ENCODE measurements at regions not wholly inside any gene's neighbourhood (a gene's known extent, or its start where the extent isn't known, plus 50 kb on each side); places are given as distances from the start of the nearest gene placed in this dataset.
"Not testable (repeated sequence)": the region's sequence is repeated elsewhere in the genome, so short reads cannot be mapped to it uniquely, and the experiment has no call there.

DNA sequence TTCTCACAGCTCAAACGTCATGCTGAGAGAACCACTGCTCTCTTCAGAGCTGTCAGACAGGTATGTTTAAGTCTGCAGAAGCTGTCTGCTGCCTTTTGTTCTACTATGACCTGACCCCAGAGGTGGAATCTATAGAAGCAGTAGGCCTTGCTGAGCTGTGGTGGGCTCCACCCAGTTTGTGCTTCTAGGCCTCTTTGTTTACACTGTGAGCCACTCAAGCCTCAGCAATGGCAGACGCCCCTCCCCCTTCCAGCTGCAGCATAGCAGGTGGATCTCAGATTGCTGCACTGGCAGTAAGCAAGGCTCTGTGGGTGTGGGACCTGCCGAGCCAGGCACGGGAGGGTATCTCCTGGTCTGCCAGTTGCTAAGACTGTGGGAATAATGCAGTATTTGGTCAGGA lies 350.5 kb upstream of the EMCN start:
- not testable (repeated sequence) for H3K36me3 ChIP-seq (ENCODE audit: control insufficient read depth in 5 of 5, insufficient read depth in 5 of 5, low read length in 5 of 5); H3K27me3 ChIP-seq (ENCODE audit: control insufficient read depth in 5 of 5, insufficient read depth in 4 of 5, low read length in 5 of 5); H3K27ac ChIP-seq (ENCODE audit: low read depth, low read length); H3K4me3 ChIP-seq (ENCODE audit: low read depth in 1 of 5, low read length in 5 of 5); H3K4me1 ChIP-seq (ENCODE audit: control insufficient read depth in 5 of 5, insufficient read depth in 5 of 5, low read length in 5 of 5); H3K9ac ChIP-seq (ENCODE audit: low read length in 5 of 5); H3K9me3 ChIP-seq (ENCODE audit: control insufficient read depth in 5 of 5, low read length in 5 of 5)

- H3K4me1 ChIP-seq (ENCODE audit: control insufficient read depth in 5 of 5, insufficient read depth in 5 of 5, low read length in 5 of 5), result no peaks in the 10 kb centered on the region
- peaks cover 0 to 4% (median 0%) of the 10 kb centered on the region in 5 donors for H3K9me3 ChIP-seq (ENCODE audit: control insufficient read depth in 5 of 5, low read length in 5 of 5)
- no peak overlapping the region for H3K9ac ChIP-seq (ENCODE audit: low read length in 5 of 5)
- no peaks in the 10 kb centered on the region for H3K27me3 ChIP-seq (ENCODE audit: control insufficient read depth in 5 of 5, insufficient read depth in 4 of 5, low read length in 5 of 5)
- H3K36me3 ChIP-seq (ENCODE audit: control insufficient read depth in 5 of 5, insufficient read depth in 5 of 5, low read length in 5 of 5), result no peaks in the 10 kb centered on the region
- H3K27ac ChIP-seq (ENCODE audit: low read depth, low read length), result no peak overlapping the region
- H3K4me3 ChIP-seq (ENCODE audit: low read depth in 1 of 5, low read length in 5 of 5), result no peak overlapping the region
Observed at GRCh38 chr4:100852326-100852725, 334.5 kb upstream of the EMCN start.

GRCh38 chr4:100849319-100849718 lies 331.5 kb upstream of the EMCN start:
- H3K4me3 ChIP-seq (ENCODE audit: low read depth in 1 of 5, low read length in 5 of 5), result no peak overlapping the region
- peaks cover 0 to 4% (median 0%) of the 10 kb centered on the region in 5 donors for H3K9me3 ChIP-seq (ENCODE audit: control insufficient read depth in 5 of 5, low read length in 5 of 5)
- no peaks in the 10 kb centered on the region for H3K4me1 ChIP-seq (ENCODE audit: control insufficient read depth in 5 of 5, insufficient read depth in 5 of 5, low read length in 5 of 5)
- no peak overlapping the region for H3K27ac ChIP-seq (ENCODE audit: low read depth, low read length)
- H3K27me3 ChIP-seq (ENCODE audit: control insufficient read depth in 5 of 5, insufficient read depth in 4 of 5, low read length in 5 of 5), result no peaks in the 10 kb centered on the region
- no peaks in the 10 kb centered on the region for H3K36me3 ChIP-seq (ENCODE audit: control insufficient read depth in 5 of 5, insufficient read depth in 5 of 5, low read length in 5 of 5)
- no peak overlapping the region for H3K9ac ChIP-seq (ENCODE audit: low read length in 5 of 5)

DNA sequence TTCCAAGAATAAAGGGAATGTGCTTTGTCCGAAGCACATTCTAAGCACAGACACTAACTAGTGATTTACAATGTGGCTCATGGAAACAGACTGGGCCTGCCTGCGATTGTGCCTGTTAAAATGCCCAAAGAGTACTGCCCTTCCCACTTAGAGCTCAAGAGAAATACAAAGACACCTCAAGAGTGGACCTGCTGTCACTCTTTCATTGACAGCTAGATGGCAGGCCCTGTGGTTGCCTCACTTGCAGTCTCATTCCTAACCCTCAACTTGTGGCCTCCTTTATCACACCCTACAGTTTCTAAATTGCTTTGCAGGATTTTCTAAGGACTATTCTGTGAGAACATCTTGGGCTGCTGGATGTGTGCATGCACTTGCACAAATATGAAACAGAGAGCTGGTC lies 331.0 kb upstream of the EMCN start:
- H3K9ac ChIP-seq (ENCODE audit: low read length in 5 of 5), result no peak overlapping the region
- H3K4me1 ChIP-seq (ENCODE audit: control insufficient read depth in 5 of 5, insufficient read depth in 5 of 5, low read length in 5 of 5), result no peaks in the 10 kb centered on the region
- H3K27ac ChIP-seq (ENCODE audit: low read depth, low read length), result no peak overlapping the region
- H3K36me3 ChIP-seq (ENCODE audit: control insufficient read depth in 5 of 5, insufficient read depth in 5 of 5, low read length in 5 of 5), result no peaks in the 10 kb centered on the region
- no peak overlapping the region for H3K4me3 ChIP-seq (ENCODE audit: low read depth in 1 of 5, low read length in 5 of 5)
- no peaks in the 10 kb centered on the region for H3K27me3 ChIP-seq (ENCODE audit: control insufficient read depth in 5 of 5, insufficient read depth in 4 of 5, low read length in 5 of 5)
- H3K9me3 ChIP-seq (ENCODE audit: control insufficient read depth in 5 of 5, low read length in 5 of 5), result peaks cover 0 to 4% (median 0%) of the 10 kb centered on the region in 5 donors

DNA sequence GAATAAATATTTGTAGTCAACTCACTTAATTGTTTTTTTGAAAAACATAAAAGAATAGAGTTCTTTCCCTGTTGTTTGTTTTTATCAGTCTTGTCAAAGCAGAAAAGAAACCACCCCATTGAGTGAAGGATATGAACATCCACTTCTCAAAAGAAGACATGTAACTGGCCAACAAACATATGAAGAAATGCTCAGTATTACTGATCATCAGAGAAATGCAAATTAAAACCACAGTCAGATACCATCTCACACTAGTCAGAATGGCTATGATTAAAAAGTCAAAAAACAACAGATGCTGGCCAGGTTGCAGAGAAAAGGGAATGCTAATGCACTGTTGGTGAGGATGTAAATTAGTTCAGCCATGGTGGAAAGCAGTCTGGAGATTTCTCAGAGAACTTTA lies 326.1 kb upstream of the EMCN start:
- no peaks in the 10 kb centered on the region for H3K9me3 ChIP-seq (ENCODE audit: control insufficient read depth in 5 of 5, low read length in 5 of 5)
- no peak overlapping the region for H3K4me3 ChIP-seq (ENCODE audit: low read depth in 1 of 5, low read length in 5 of 5)
- no peak overlapping the region for H3K27ac ChIP-seq (ENCODE audit: low read depth, low read length)
- no peak overlapping the region for H3K9ac ChIP-seq (ENCODE audit: low read length in 5 of 5)
- no peaks in the 10 kb centered on the region for H3K4me1 ChIP-seq (ENCODE audit: control insufficient read depth in 5 of 5, insufficient read depth in 5 of 5, low read length in 5 of 5)
- no peaks in the 10 kb centered on the region for H3K27me3 ChIP-seq (ENCODE audit: control insufficient read depth in 5 of 5, insufficient read depth in 4 of 5, low read length in 5 of 5)
- no peaks in the 10 kb centered on the region for H3K36me3 ChIP-seq (ENCODE audit: control insufficient read depth in 5 of 5, insufficient read depth in 5 of 5, low read length in 5 of 5)

GRCh38 chr4:100842856-100843255 lies 325.0 kb upstream of the EMCN start:
- no peaks in the 10 kb centered on the region for H3K4me1 ChIP-seq (ENCODE audit: control insufficient read depth in 5 of 5, insufficient read depth in 5 of 5, low read length in 5 of 5)
- no peak overlapping the region for H3K27ac ChIP-seq (ENCODE audit: low read depth, low read length)
- H3K27me3 ChIP-seq (ENCODE audit: control insufficient read depth in 5 of 5, insufficient read depth in 4 of 5, low read length in 5 of 5), result no peaks in the 10 kb centered on the region
- H3K36me3 ChIP-seq (ENCODE audit: control insufficient read depth in 5 of 5, insufficient read depth in 5 of 5, low read length in 5 of 5), result no peaks in the 10 kb centered on the region
- H3K4me3 ChIP-seq (ENCODE audit: low read depth in 1 of 5, low read length in 5 of 5), result no peak overlapping the region
- H3K9ac ChIP-seq (ENCODE audit: low read length in 5 of 5), result no peak overlapping the region
- no peaks in the 10 kb centered on the region for H3K9me3 ChIP-seq (ENCODE audit: control insufficient read depth in 5 of 5, low read length in 5 of 5)

DNA sequence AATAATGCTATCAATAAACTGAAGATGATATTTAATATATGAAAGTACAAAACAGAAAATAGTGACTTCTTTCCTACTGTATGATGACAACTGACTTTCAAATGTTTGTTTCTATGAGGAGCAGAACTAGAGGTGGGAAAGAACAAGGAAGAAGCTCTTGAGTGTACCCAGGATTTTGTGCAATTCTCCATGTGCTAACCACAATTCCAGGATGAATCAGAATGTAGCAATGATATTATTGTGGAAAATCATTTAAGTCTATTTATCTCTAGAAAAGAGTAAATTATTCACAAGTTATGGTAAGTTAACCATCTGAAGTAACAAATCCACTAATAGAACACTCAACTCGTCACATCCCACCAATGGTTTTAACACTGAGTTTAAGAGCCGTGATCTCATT lies 324.1 kb upstream of the EMCN start:
- no peak overlapping the region for H3K4me3 ChIP-seq (ENCODE audit: low read depth in 1 of 5, low read length in 5 of 5)
- H3K36me3 ChIP-seq (ENCODE audit: control insufficient read depth in 5 of 5, insufficient read depth in 5 of 5, low read length in 5 of 5), result no peaks in the 10 kb centered on the region
- no peaks in the 10 kb centered on the region for H3K27me3 ChIP-seq (ENCODE audit: control insufficient read depth in 5 of 5, insufficient read depth in 4 of 5, low read length in 5 of 5)
- no peak overlapping the region for H3K27ac ChIP-seq (ENCODE audit: low read depth, low read length)
- H3K4me1 ChIP-seq (ENCODE audit: control insufficient read depth in 5 of 5, insufficient read depth in 5 of 5, low read length in 5 of 5), result no peaks in the 10 kb centered on the region
- no peaks in the 10 kb centered on the region for H3K9me3 ChIP-seq (ENCODE audit: control insufficient read depth in 5 of 5, low read length in 5 of 5)
- H3K9ac ChIP-seq (ENCODE audit: low read length in 5 of 5), result no peak overlapping the region

GRCh38 chr4:100839712-100840111 lies 321.9 kb upstream of the EMCN start:
- Histone ChIP-seq H3K9me3 (ENCODE audit: control insufficient read depth in 5 of 5, low read length in 5 of 5) (no peaks in the 10 kb centered on the region), H3K9ac (ENCODE audit: low read length in 5 of 5) (no peak overlapping the region), H3K4me3 (ENCODE audit: low read depth in 1 of 5, low read length in 5 of 5) (no peak overlapping the region), H3K27ac (ENCODE audit: low read depth, low read length) (no peak overlapping the region), H3K36me3 (ENCODE audit: control insufficient read depth in 5 of 5, insufficient read depth in 5 of 5, low read length in 5 of 5) (no peaks in the 10 kb centered on the region), H3K4me1 (ENCODE audit: control insufficient read depth in 5 of 5, insufficient read depth in 5 of 5, low read length in 5 of 5) (no peaks in the 10 kb centered on the region), H3K27me3 (ENCODE audit: control insufficient read depth in 5 of 5, insufficient read depth in 4 of 5, low read length in 5 of 5) (no peaks in the 10 kb centered on the region)

DNA sequence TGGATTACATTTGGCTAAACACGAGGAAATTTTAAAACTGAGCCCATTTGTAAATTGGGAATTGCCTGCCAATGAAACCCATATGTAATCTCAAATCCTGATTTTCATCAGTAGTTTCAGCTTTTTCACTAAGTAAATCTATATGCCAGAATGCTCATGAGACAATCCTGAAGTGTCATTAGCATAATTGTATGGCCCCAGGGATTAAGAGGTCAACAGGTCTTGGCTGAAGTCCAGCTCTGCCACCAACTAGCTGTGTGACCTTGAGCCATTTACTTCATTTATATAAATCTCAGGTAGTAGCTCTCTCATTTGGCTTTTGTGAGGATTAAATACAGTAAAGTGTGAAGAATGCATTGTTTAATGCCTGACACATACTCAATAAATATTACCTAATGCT lies 320.5 kb upstream of the EMCN start:
- Histone ChIP-seq H3K9ac (ENCODE audit: low read length in 5 of 5) (no peak overlapping the region), H3K27ac (ENCODE audit: low read depth, low read length) (no peak overlapping the region)

GRCh38 chr4:100836929-100837328 lies 319.1 kb upstream of the EMCN start:
- H3K4me3 ChIP-seq (ENCODE audit: low read depth in 1 of 5, low read length in 5 of 5), result no peak overlapping the region
- no peaks in the 10 kb centered on the region for H3K27me3 ChIP-seq (ENCODE audit: control insufficient read depth in 5 of 5, insufficient read depth in 4 of 5, low read length in 5 of 5)
- no peaks in the 10 kb centered on the region for H3K9me3 ChIP-seq (ENCODE audit: control insufficient read depth in 5 of 5, low read length in 5 of 5)
- no peak overlapping the region for H3K27ac ChIP-seq (ENCODE audit: low read depth, low read length)
- no peak overlapping the region for H3K9ac ChIP-seq (ENCODE audit: low read length in 5 of 5)
- no peaks in the 10 kb centered on the region for H3K36me3 ChIP-seq (ENCODE audit: control insufficient read depth in 5 of 5, insufficient read depth in 5 of 5, low read length in 5 of 5)
- H3K4me1 ChIP-seq (ENCODE audit: control insufficient read depth in 5 of 5, insufficient read depth in 5 of 5, low read length in 5 of 5), result no peaks in the 10 kb centered on the region

More for the DNA sequence above, 320.5 kb upstream of the EMCN start:
- H3K27me3 ChIP-seq (ENCODE audit: control insufficient read depth in 5 of 5, insufficient read depth in 4 of 5, low read length in 5 of 5), result no peaks in the 10 kb centered on the region
- no peaks in the 10 kb centered on the region for H3K4me1 ChIP-seq (ENCODE audit: control insufficient read depth in 5 of 5, insufficient read depth in 5 of 5, low read length in 5 of 5)
- H3K9me3 ChIP-seq (ENCODE audit: control insufficient read depth in 5 of 5, low read length in 5 of 5), result no peaks in the 10 kb centered on the region
- H3K36me3 ChIP-seq (ENCODE audit: control insufficient read depth in 5 of 5, insufficient read depth in 5 of 5, low read length in 5 of 5), result no peaks in the 10 kb centered on the region
- no peak overlapping the region for H3K4me3 ChIP-seq (ENCODE audit: low read depth in 1 of 5, low read length in 5 of 5)

DNA sequence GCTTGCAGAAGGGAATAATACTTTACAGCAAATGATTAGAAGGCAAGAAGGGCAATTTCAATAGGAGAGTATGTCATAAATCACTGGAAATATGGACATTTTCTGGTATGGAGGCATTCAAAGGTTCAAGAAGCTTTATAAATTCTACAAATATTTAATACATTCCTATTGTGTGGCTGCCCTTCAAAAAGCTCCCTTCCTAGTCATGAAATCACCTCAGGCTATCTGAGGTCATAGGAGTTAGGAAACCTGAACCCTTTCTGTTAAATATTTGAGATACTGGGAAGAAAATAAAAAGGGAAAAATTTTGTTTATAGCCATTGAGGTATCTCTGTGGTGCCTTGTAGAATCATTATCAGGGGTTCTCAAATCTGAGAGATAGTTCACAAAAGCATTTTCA lies 316.8 kb upstream of the EMCN start:
- Histone ChIP-seq H3K4me1 (ENCODE audit: control insufficient read depth in 5 of 5, insufficient read depth in 5 of 5, low read length in 5 of 5) (no peaks in the 10 kb centered on the region), H3K27me3 (ENCODE audit: control insufficient read depth in 5 of 5, insufficient read depth in 4 of 5, low read length in 5 of 5) (no peaks in the 10 kb centered on the region), H3K27ac (ENCODE audit: low read depth, low read length) (no peak overlapping the region), H3K9me3 (ENCODE audit: control insufficient read depth in 5 of 5, low read length in 5 of 5) (peaks cover 0 to 3% (median 0%) of the 10 kb centered on the region in 5 donors), H3K4me3 (ENCODE audit: low read depth in 1 of 5, low read length in 5 of 5) (no peak overlapping the region), H3K36me3 (ENCODE audit: control insufficient read depth in 5 of 5, insufficient read depth in 5 of 5, low read length in 5 of 5) (no peaks in the 10 kb centered on the region), H3K9ac (ENCODE audit: low read length in 5 of 5) (no peak overlapping the region)
